NCI-H460 (cell line): ENCODE measurements at regions not wholly inside any gene's neighbourhood (a gene's known extent, or its start where the extent isn't known, plus 50 kb on each side); places are given as distances from the start of the nearest gene placed in this dataset.

Experiments used
- DNase-seq: peaks from one replicate; pipeline ENCODE4 v3.0.0-alpha.2; 2016; ENCODE audit warnings: low read depth; ENCODE audit errors: extremely low read depth

- DNase-seq: no peak
Observed at GRCh38 chr7:116145245-116145852, 65.0 kb upstream of the TES start.

- no peak for DNase-seq
Observed at GRCh38 chr7:116148108-116148507, 62.2 kb upstream of the TES start.

GRCh38 chr7:116148626-116149025 lies 61.7 kb upstream of the TES start:
- no peak for DNase-seq

- DNase-seq: no peak
Observed at GRCh38 chr7:116150588-116150987, 59.8 kb upstream of the TES start.

DNA sequence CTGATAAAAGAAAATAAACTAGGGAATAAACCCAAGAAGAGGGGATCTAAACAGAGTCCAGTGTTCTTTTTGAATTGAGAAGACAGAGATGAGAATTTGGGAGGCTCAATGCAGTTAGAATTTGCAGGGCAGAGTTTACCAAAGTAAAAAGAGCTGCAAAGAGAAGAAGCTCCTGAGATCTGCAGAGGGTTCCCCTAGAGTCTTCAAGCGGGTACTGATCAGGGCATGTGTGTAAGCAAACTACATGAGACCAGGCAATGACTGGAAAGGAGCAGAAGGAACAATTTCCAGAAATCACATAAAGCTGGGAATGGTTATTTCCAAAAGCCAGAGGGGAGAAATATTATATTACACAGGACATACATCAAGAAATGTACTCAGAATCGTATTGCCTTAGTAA lies 58.1 kb upstream of the TES start:
- DNase-seq: no peak

DNA sequence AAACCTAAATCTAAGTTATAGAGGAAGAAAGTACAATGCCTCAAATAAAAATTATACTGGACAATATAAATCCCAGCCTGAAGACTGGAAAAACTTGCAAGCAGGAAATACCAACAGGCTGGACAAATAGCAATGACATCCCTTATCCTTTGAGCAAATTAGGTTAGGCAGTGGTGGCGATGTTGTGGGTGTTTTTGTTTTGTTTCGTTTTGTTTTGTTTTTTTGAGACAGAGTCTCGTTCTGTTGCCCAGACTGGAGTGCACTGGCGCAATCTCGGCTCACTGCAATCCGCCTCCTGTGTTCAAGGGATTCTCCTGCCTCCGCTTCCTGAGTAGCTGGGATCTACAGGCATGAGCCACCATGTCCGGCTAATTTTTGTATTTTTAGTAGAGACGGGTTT lies 57.3 kb upstream of the TES start:
- no peak for DNase-seq

DNA sequence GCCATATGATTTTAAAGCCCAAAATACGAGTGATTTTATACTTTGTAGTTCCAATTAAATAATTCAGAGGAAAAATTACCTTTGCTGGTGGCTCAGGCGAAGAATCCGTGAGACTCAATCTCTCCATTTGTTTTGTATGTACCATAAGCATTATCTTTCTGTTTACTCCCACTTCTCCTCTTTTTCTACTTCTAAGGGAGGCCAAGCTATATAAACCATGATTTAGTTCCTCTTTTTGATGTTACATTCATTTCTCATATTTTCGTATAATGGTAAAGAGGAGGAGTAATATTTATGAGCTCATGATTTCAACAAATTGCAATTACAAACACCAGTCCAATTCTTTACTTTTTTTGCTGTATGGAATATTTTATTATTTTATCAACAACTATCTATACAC lies 50.6 kb upstream of the TES start:
- DNase-seq: no peak
